Endothelial cell of umbilical vein (primary cell): ENCODE measurements at regions not wholly inside any gene's neighbourhood (a gene's known extent, or its start where the extent isn't known, plus 50 kb on each side); places are given as distances from the start of the nearest gene placed in this dataset.

Experiments
- CTCF ChIP-seq, 2 donors: IDR thresholded peaks; 1 replicate in 1 of 2; 2 replicates in 1 of 2; pipeline ENCODE4 v1.5.1; 2011; ENCODE audit warnings: low read length in 2 of 2, mild to moderate bottlenecking in 2 of 2, moderate library complexity in 2 of 2, control low read depth in 1 of 2, inconsistent platforms in 1 of 2, low read depth in 1 of 2; ENCODE audit not compliant: insufficient read depth in 1 of 2; ENCODE audit errors: extremely low read depth in 1 of 2
- EZH2 ChIP-seq: IDR thresholded peaks from 2 replicates; pipeline ENCODE4 v1.6.1; 2012; ENCODE audit warnings: borderline replicate concordance, low read depth, mild to moderate bottlenecking, moderate library complexity, low read length, inconsistent platforms; ENCODE audit not compliant: severe bottlenecking
- FOS ChIP-seq: IDR thresholded peaks from 2 replicates; pipeline ENCODE4 v1.6.1; 2011; ENCODE audit warnings: mild to moderate bottlenecking, low read length, moderate library complexity, borderline replicate concordance; ENCODE audit not compliant: insufficient read depth
- GATA2 ChIP-seq: IDR thresholded peaks from 2 replicates; pipeline ENCODE4 v1.7.0; 2011; ENCODE audit warnings: low read depth, mild to moderate bottlenecking, moderate library complexity, mixed read lengths, low read length; ENCODE audit not compliant: insufficient read length, insufficient read depth
- JUN ChIP-seq: IDR thresholded peaks from 2 replicates; pipeline ENCODE4 v1.6.1; 2011; ENCODE audit warnings: borderline replicate concordance, low read depth; ENCODE audit not compliant: insufficient read length, insufficient read depth
- MAX ChIP-seq: IDR thresholded peaks from 2 replicates; pipeline ENCODE4 v1.6.1; 2011; ENCODE audit not compliant: insufficient read depth, insufficient read length
- MYC ChIP-seq: IDR thresholded peaks from one replicate; pipeline ENCODE4 v1.6.1; 2011; ENCODE audit warnings: mild to moderate bottlenecking, low read depth, low read length
- POLR2A ChIP-seq: IDR thresholded peaks from 2 replicates; pipeline ENCODE4 v1.6.1; 2012; ENCODE audit warnings: low read depth, mild to moderate bottlenecking, control low read depth, low read length
- POLR2AphosphoS5 ChIP-seq: IDR thresholded peaks from 2 replicates; pipeline ENCODE4 v1.6.1; 2012; ENCODE audit warnings: low read depth, mild to moderate bottlenecking, control low read depth, low read length, moderate library complexity; ENCODE audit not compliant: insufficient read depth

GRCh38 chr2:125240870-125241269 lies 1215.8 kb downstream of the CNTNAP5 start:
- no peak for TF ChIP-seq CTCF (IDR thresholded peaks at IDR 0.05; ENCODE audit: extremely low read depth in 1 of 2, insufficient read depth in 1 of 2, low read depth in 1 of 2, low read length in 2 of 2)
- no peak for TF ChIP-seq EZH2
- no peak for TF ChIP-seq MAX
- TF ChIP-seq POLR2AphosphoS5, result no peak
- no peak for TF ChIP-seq MYC
- TF ChIP-seq POLR2A, result no peak
- no peak for TF ChIP-seq JUN
- no peak for TF ChIP-seq GATA2
- TF ChIP-seq FOS, result no peak
